HEK293 (cell line): ENCODE measurements at regions not wholly inside any gene's neighbourhood (a gene's known extent, or its start where the extent isn't known, plus 50 kb on each side); places are given as distances from the start of the nearest gene placed in this dataset.

Source experiments
- CTCF ChIA-PET: fragments of 350-600 bp; formaldehyde crosslinking; extraction: SDS; loops from one replicate; lab custom pipeline; 2021; ENCODE audit warnings: antibody characterized with exemption; lab: Yijun Ruan, JAX
- POLR2A ChIA-PET: fragments of 300-600 bp; formaldehyde crosslinking; extraction: SDS; loops from one replicate; lab custom pipeline; 2020; ENCODE audit warnings: antibody characterized with exemption, inconsistent platforms; lab: Yijun Ruan, JAX
- H3K27ac ChIP-seq: fragments of 200-500 bp; sonication (Bioruptor generic); 2 replicates; pipeline ENCODE4 v1.5.1; 2014; ENCODE audit warnings: low read depth, low read length, control low read depth, inconsistent platforms; ENCODE audit errors: extremely low read depth
- H3K36me3 ChIP-seq, 2 experiments: fragments of 200-500 bp in 1 of 2; sonication (Bioruptor generic) in 1 of 2; 1 replicate in 1 of 2; 2 replicates in 1 of 2; pipeline ENCODE4 v1.5.1; 2014 to 2017; ENCODE audit warnings: inconsistent platforms in 2 of 2, low read length in 2 of 2; ENCODE audit not compliant: control insufficient read depth in 2 of 2, insufficient read depth in 1 of 2
- H3K4me1 ChIP-seq: fragments of 200-500 bp; sonication (Bioruptor generic); 2 replicates; pipeline ENCODE4 v1.5.1; 2014; ENCODE audit warnings: mild to moderate bottlenecking, low read length, inconsistent platforms; ENCODE audit not compliant: control insufficient read depth, insufficient read depth
- H3K4me3 ChIP-seq: 2 replicates; pipeline ENCODE4 v1.5.1; 2011; ENCODE audit warnings: low read depth, mild to moderate bottlenecking, control low read depth, low read length, moderate library complexity
- H3K9me3 ChIP-seq: fragments of 200-500 bp; sonication (Bioruptor generic); 2 replicates; pipeline ENCODE4 v1.5.1; 2014; ENCODE audit warnings: low read depth, low read length, inconsistent platforms; ENCODE audit not compliant: control insufficient read depth, insufficient read depth
- GLIS2 ChIP-seq: fragments of 450-650 bp; formaldehyde crosslinking; IDR thresholded peaks from 2 replicates; pipeline ENCODE4 v1.5.1; 2016; ENCODE audit warnings: missing biosample characterization, missing genetic modification characterization
- HOXA7 ChIP-seq: sonication (generic); formaldehyde crosslinking; IDR thresholded peaks from 2 replicates; pipeline ENCODE4 v1.8.1; 2022; ENCODE audit warnings: missing genetic modification reagents, borderline replicate concordance
- INSM2 ChIP-seq: fragments of 450-650 bp; formaldehyde crosslinking; IDR thresholded peaks from 2 replicates; pipeline ENCODE4 v1.5.1; 2016; ENCODE audit warnings: missing biosample characterization, missing genetic modification characterization
- MEIS1 ChIP-seq: sonication (generic); formaldehyde crosslinking; IDR thresholded peaks from 2 replicates; pipeline ENCODE4 v1.8.1; 2022; ENCODE audit warnings: missing genetic modification reagents, mild to moderate bottlenecking, borderline replicate concordance
- MZF1 ChIP-seq: fragments of 450-650 bp; formaldehyde crosslinking; IDR thresholded peaks from 2 replicates; pipeline ENCODE4 v1.5.1; 2017; ENCODE audit warnings: missing biosample characterization, missing genetic modification characterization, borderline replicate concordance
- OVOL3 ChIP-seq: fragments of 450-650 bp; formaldehyde crosslinking; IDR thresholded peaks from 2 replicates; pipeline ENCODE4 v1.5.1; 2016; ENCODE audit warnings: missing biosample characterization, missing genetic modification characterization
- TRIM28 ChIP-seq: IDR thresholded peaks from 2 replicates; pipeline ENCODE4 v1.6.1; 2011; ENCODE audit warnings: low read length, control low read depth, borderline replicate concordance
- ZNF112 ChIP-seq: fragments of 450-650 bp; formaldehyde crosslinking; IDR thresholded peaks from 2 replicates; pipeline ENCODE4 v1.5.0; 2017; ENCODE audit warnings: missing biosample characterization, missing genetic modification characterization
- ZNF169 ChIP-seq: fragments of 450-650 bp; formaldehyde crosslinking; IDR thresholded peaks from 2 replicates; pipeline ENCODE4 v1.5.1; 2016; ENCODE audit warnings: missing biosample characterization, missing genetic modification characterization
- ZNF175 ChIP-seq: fragments of 450-650 bp; formaldehyde crosslinking; IDR thresholded peaks from 2 replicates; pipeline ENCODE4 v1.5.1; 2016; ENCODE audit warnings: missing biosample characterization, missing genetic modification characterization
- ZNF211 ChIP-seq: fragments of 450-650 bp; formaldehyde crosslinking; IDR thresholded peaks from 2 replicates; pipeline ENCODE4 v1.5.1; 2016; ENCODE audit warnings: low read depth, missing biosample characterization, missing genetic modification characterization
- ZNF324 ChIP-seq: fragments of 450-650 bp; formaldehyde crosslinking; IDR thresholded peaks from 2 replicates; pipeline ENCODE4 v1.5.1; 2016; ENCODE audit warnings: missing biosample characterization, missing genetic modification characterization
- ZNF354C ChIP-seq: fragments of 450-650 bp; formaldehyde crosslinking; IDR thresholded peaks from 2 replicates; pipeline ENCODE4 v1.5.1; 2016; ENCODE audit warnings: missing biosample characterization, missing genetic modification characterization, low read depth, borderline replicate concordance
- ZNF473 ChIP-seq: fragments of 450-650 bp; formaldehyde crosslinking; IDR thresholded peaks from 2 replicates; pipeline ENCODE4 v1.5.1; 2017; ENCODE audit warnings: missing biosample characterization, missing genetic modification characterization
- ZNF530 ChIP-seq: fragments of 450-650 bp; formaldehyde crosslinking; IDR thresholded peaks from 2 replicates; pipeline ENCODE4 v1.5.1; 2016; ENCODE audit warnings: low read depth, missing biosample characterization, missing genetic modification characterization
- ZNF571 ChIP-seq: fragments of 450-650 bp; formaldehyde crosslinking; IDR thresholded peaks from 2 replicates; pipeline ENCODE4 v1.5.0; 2017; ENCODE audit warnings: missing biosample characterization, missing genetic modification characterization
- ZNF629 ChIP-seq: fragments of 450-650 bp; formaldehyde crosslinking; IDR thresholded peaks from 2 replicates; pipeline ENCODE4 v1.5.1; 2017; ENCODE audit warnings: missing biosample characterization, missing genetic modification characterization
- ZNF664 ChIP-seq: fragments of 450-650 bp; formaldehyde crosslinking; IDR thresholded peaks from 2 replicates; pipeline ENCODE4 v1.5.1; 2016; ENCODE audit warnings: missing biosample characterization, missing genetic modification characterization
- ZNF701 ChIP-seq: fragments of 450-650 bp; formaldehyde crosslinking; IDR thresholded peaks from 2 replicates; pipeline ENCODE4 v1.5.1; 2016; ENCODE audit warnings: missing biosample characterization, missing genetic modification characterization
- TF ChIP-seq, protein P1 (sequence below): fragments of 450-650 bp; formaldehyde crosslinking; IDR thresholded peaks from 2 replicates; pipeline ENCODE4 v1.5.1; 2017; ENCODE audit warnings: missing biosample characterization, missing genetic modification characterization
- TF ChIP-seq, protein P2 (sequence below): fragments of 450-650 bp; formaldehyde crosslinking; IDR thresholded peaks from 2 replicates; pipeline ENCODE4 v1.5.1; 2016; ENCODE audit warnings: missing biosample characterization, missing genetic modification characterization, low read depth
- TF ChIP-seq, protein P3 (sequence below): fragments of 450-650 bp; formaldehyde crosslinking; IDR thresholded peaks from 2 replicates; pipeline ENCODE4 v1.5.1; 2016; ENCODE audit warnings: missing biosample characterization, missing genetic modification characterization

DNA sequence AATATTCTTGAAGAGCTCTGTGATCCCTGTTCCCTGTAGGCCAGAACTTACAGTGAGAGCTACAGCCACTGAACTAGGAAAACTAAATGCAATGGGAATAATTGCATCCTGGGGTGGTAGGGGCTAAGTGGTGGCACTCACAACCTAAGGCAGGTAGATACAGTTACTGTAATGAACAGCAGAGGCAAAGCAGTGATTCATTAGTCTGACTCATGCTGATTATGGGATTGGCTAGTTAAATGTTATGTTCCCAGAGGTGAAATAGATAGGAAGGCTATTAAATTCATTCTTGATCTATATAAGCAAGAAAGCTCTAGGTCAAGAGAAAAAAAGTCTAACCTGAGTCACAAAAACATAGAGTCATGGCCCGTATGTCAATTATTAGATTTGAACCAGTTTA is 173.1 kb upstream of the MALRD1 start (continued):
- TF ChIP-seq, protein P1, sequence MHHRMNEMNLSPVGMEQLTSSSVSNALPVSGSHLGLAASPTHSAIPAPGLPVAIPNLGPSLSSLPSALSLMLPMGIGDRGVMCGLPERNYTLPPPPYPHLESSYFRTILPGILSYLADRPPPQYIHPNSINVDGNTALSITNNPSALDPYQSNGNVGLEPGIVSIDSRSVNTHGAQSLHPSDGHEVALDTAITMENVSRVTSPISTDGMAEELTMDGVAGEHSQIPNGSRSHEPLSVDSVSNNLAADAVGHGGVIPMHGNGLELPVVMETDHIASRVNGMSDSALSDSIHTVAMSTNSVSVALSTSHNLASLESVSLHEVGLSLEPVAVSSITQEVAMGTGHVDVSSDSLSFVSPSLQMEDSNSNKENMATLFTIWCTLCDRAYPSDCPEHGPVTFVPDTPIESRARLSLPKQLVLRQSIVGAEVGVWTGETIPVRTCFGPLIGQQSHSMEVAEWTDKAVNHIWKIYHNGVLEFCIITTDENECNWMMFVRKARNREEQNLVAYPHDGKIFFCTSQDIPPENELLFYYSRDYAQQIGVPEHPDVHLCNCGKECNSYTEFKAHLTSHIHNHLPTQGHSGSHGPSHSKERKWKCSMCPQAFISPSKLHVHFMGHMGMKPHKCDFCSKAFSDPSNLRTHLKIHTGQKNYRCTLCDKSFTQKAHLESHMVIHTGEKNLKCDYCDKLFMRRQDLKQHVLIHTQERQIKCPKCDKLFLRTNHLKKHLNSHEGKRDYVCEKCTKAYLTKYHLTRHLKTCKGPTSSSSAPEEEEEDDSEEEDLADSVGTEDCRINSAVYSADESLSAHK (tag by site-specific recombination), result no peak
- TF ChIP-seq HOXA7 (CRISPR knock-in tag) (no peak), OVOL3 (no peak), ZNF701 (tag by site-specific recombination) (no peak), MEIS1 (CRISPR knock-in tag) (no peak), ZNF324 (tag by site-specific recombination) (no peak), ZNF629 (tag by site-specific recombination) (no peak), ZNF112 (tag by site-specific recombination) (no peak), TRIM28 (no peak), MZF1 (tag by site-specific recombination) (no peak), ZNF473 (no peak), ZNF530 (tag by site-specific recombination) (no peak)

DNA sequence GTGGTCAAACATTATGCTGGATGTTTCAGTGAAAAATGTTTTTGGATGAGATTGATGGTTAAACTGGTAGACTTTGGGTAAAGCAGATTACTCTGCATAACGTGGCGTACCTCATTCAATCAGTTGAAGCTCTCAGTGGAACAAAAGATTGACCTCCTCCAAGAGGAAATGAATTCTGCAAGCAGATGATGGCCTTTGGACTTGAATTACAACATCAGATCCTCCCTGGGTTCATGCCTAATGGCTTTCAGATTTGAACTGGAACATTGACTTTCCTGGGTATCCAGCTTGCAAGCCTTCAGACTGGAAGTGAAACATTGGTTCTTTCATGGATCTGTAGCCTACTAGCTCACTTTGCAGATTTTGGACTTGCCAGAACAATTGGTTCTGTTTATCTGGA is 169.3 kb upstream of the MALRD1 start:
- TF ChIP-seq ZNF571 (tag by site-specific recombination) (no peak), INSM2 (no peak), ZNF175 (tag by site-specific recombination) (no peak), ZNF354C (no peak), ZNF211 (tag by site-specific recombination) (no peak), ZNF169 (tag by site-specific recombination) (no peak), GLIS2 (tag by site-specific recombination) (no peak), ZNF664 (tag by site-specific recombination) (no peak)
- TF ChIP-seq, protein P2, sequence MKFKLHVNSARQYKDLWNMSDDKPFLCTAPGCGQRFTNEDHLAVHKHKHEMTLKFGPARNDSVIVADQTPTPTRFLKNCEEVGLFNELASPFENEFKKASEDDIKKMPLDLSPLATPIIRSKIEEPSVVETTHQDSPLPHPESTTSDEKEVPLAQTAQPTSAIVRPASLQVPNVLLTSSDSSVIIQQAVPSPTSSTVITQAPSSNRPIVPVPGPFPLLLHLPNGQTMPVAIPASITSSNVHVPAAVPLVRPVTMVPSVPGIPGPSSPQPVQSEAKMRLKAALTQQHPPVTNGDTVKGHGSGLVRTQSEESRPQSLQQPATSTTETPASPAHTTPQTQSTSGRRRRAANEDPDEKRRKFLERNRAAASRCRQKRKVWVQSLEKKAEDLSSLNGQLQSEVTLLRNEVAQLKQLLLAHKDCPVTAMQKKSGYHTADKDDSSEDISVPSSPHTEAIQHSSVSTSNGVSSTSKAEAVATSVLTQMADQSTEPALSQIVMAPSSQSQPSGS (tag by site-specific recombination), result no peak
- TF ChIP-seq, protein P3, sequence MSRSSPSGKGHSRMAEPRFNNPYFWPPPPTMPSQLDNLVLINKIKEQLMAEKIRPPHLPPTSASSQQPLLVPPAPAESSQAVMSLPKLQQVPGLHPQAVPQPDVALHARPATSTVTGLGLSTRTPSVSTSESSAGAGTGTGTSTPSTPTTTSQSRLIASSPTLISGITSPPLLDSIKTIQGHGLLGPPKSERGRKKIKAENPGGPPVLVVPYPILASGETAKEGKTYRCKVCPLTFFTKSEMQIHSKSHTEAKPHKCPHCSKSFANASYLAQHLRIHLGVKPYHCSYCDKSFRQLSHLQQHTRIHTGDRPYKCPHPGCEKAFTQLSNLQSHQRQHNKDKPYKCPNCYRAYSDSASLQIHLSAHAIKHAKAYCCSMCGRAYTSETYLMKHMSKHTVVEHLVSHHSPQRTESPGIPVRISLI (tag by site-specific recombination), result no peak
- H3K9me3 ChIP-seq, result no peaks in the 10 kb centered on the region
- H3K4me1 ChIP-seq, result no peaks in the 10 kb centered on the region
- no peak overlapping the region for H3K4me3 ChIP-seq
- CTCF ChIA-PET, result no interaction called here
- no peak overlapping the region for H3K27ac ChIP-seq
- no peaks in the 10 kb centered on the region for H3K36me3 ChIP-seq
- POLR2A ChIA-PET, result interaction anchor here (0.5 kb wide), 1 partner anchor 12 kb away, joined by 6 read pairs; no protein-coding TSS in a partner anchor
